ENCODE measurements at regions not wholly inside any gene's neighbourhood (a gene's known extent, or its start where the extent isn't known, plus 50 kb on each side); places are given as distances from the start of the nearest gene placed in this dataset.
"Not testable (repeated sequence)": the region's sequence is repeated elsewhere in the genome, so short reads cannot be mapped to it uniquely, and the experiment has no call there.

- H3K27ac Mint-ChIP-seq = no peak overlapping the region
- no peaks in the 10 kb centered on the region for H3K9me3 Mint-ChIP-seq
- no peaks in the 10 kb centered on the region for H3K4me1 Mint-ChIP-seq
- DNase-seq (no peak), ATAC-seq (replicated peaks) (no peak)
- H3K4me3 Mint-ChIP-seq = no peak overlapping the region
- H3K27me3 Mint-ChIP-seq = no peaks in the 10 kb centered on the region
- H3K36me3 Mint-ChIP-seq = no peaks in the 10 kb centered on the region
These were observed 569.4 kb downstream of the GABRG1 start for GRCh38 chr4:45554423-45554822.

- Mint-ChIP-seq H3K27ac (no peak overlapping the region), H3K4me3 (no peak overlapping the region), H3K36me3 (no peaks in the 10 kb centered on the region), H3K4me1 (no peaks in the 10 kb centered on the region), H3K27me3 (no peaks in the 10 kb centered on the region), H3K9me3 (peaks cover 0 to 1% of the 10 kb centered on the region in 2 donors)
- ATAC-seq (replicated peaks) (no peak), DNase-seq (no peak)
These were observed 573.0 kb downstream of the GABRG1 start for GRCh38 chr4:45550766-45551366.

GRCh38 chr4:45539142-45539814 is 584.6 kb downstream of the GABRG1 start:
- H3K27ac Mint-ChIP-seq = no peak overlapping the region

GRCh38 chr4:45530498-45530897 is 593.4 kb downstream of the GABRG1 start:
- no peak overlapping the region for H3K27ac Mint-ChIP-seq
- no peak for ATAC-seq (replicated peaks)
- DNase-seq = no peak
- no peaks in the 10 kb centered on the region for H3K36me3 Mint-ChIP-seq
- no peaks in the 10 kb centered on the region for H3K27me3 Mint-ChIP-seq
- H3K4me1 Mint-ChIP-seq = no peaks in the 10 kb centered on the region
- H3K4me3 Mint-ChIP-seq = no peak overlapping the region
- H3K9me3 Mint-ChIP-seq = peaks cover 3 to 15% of the 10 kb centered on the region in 2 donors

More at GRCh38 chr4:45539142-45539814, 584.6 kb downstream of the GABRG1 start:
- H3K4me1 Mint-ChIP-seq = no peaks in the 10 kb centered on the region
- no peaks in the 10 kb centered on the region for H3K27me3 Mint-ChIP-seq
- H3K36me3 Mint-ChIP-seq = no peaks in the 10 kb centered on the region
- H3K9me3 Mint-ChIP-seq = peaks cover 4% of the 10 kb centered on the region in 2 donors
- no peak for ATAC-seq (replicated peaks)
- DNase-seq = no peak
- H3K4me3 Mint-ChIP-seq = no peak overlapping the region

- DNase-seq = no peak
- no peak for ATAC-seq (replicated peaks)
- H3K27me3 Mint-ChIP-seq = no peaks in the 10 kb centered on the region
- peaks cover 3 to 13% of the 10 kb centered on the region in 2 donors for H3K9me3 Mint-ChIP-seq
- H3K27ac Mint-ChIP-seq = no peak overlapping the region
- no peaks in the 10 kb centered on the region for H3K36me3 Mint-ChIP-seq
- no peak overlapping the region for H3K4me3 Mint-ChIP-seq
- H3K4me1 Mint-ChIP-seq = no peaks in the 10 kb centered on the region
These were observed 596.7 kb downstream of the GABRG1 start for GRCh38 chr4:45527160-45527559.

- ATAC-seq (replicated peaks) (no peak), DNase-seq (no peak)
- H3K4me3 Mint-ChIP-seq = no peak overlapping the region
- no peaks in the 10 kb centered on the region for H3K4me1 Mint-ChIP-seq
- no peak overlapping the region for H3K27ac Mint-ChIP-seq
- H3K9me3 Mint-ChIP-seq = peaks cover 7 to 15% of the 10 kb centered on the region in 2 donors
- no peaks in the 10 kb centered on the region for H3K36me3 Mint-ChIP-seq
- H3K27me3 Mint-ChIP-seq = no peaks in the 10 kb centered on the region
These were observed 605.0 kb downstream of the GABRG1 start for GRCh38 chr4:45518832-45519231.

GRCh38 chr4:45502471-45502870 is 621.4 kb downstream of the GABRG1 start:
- no peak overlapping the region for H3K4me3 Mint-ChIP-seq
- H3K4me1 Mint-ChIP-seq = no peaks in the 10 kb centered on the region
- DNase-seq (no peak), ATAC-seq (replicated peaks) (no peak)
- H3K9me3 Mint-ChIP-seq = peaks cover 0 to 1% of the 10 kb centered on the region in 2 donors
- no peaks in the 10 kb centered on the region for H3K27me3 Mint-ChIP-seq
- no peaks in the 10 kb centered on the region for H3K36me3 Mint-ChIP-seq
- no peak overlapping the region for H3K27ac Mint-ChIP-seq

GRCh38 chr4:45484740-45485139 is 639.1 kb downstream of the GABRG1 start:
- DNase-seq = no peak

GRCh38 chr4:45482346-45482745 is 641.5 kb downstream of the GABRG1 start:
- Mint-ChIP-seq H3K9me3 (no peaks in the 10 kb centered on the region), H3K27ac (no peak overlapping the region), H3K4me3 (no peak overlapping the region), H3K36me3 (no peaks in the 10 kb centered on the region), H3K27me3 (no peaks in the 10 kb centered on the region), H3K4me1 (no peaks in the 10 kb centered on the region)
- DNase-seq = no peak
- no peak for ATAC-seq (replicated peaks)

More at GRCh38 chr4:45484740-45485139, 639.1 kb downstream of the GABRG1 start:
- H3K27ac Mint-ChIP-seq = no peak overlapping the region
- H3K27me3 Mint-ChIP-seq = no peaks in the 10 kb centered on the region
- no peaks in the 10 kb centered on the region for H3K4me1 Mint-ChIP-seq
- H3K36me3 Mint-ChIP-seq = no peaks in the 10 kb centered on the region
- H3K9me3 Mint-ChIP-seq = no peaks in the 10 kb centered on the region
- no peak overlapping the region for H3K4me3 Mint-ChIP-seq
- ATAC-seq (replicated peaks) = no peak

- Mint-ChIP-seq H3K27ac (no peak overlapping the region), H3K36me3 (no peaks in the 10 kb centered on the region), H3K9me3 (peaks cover 3 to 11% of the 10 kb centered on the region in 2 donors), H3K27me3 (no peaks in the 10 kb centered on the region), H3K4me1 (peaks cover 4 to 5% of the 10 kb centered on the region in 2 donors), H3K4me3 (no peak overlapping the region)
- DNase-seq (no peak), ATAC-seq (replicated peaks) (no peak)
These were observed 646.5 kb downstream of the GABRG1 start for GRCh38 chr4:45477311-45477733.

GRCh38 chr4:45475548-45475947 is 648.3 kb downstream of the GABRG1 start:
- no peaks in the 10 kb centered on the region for H3K27me3 Mint-ChIP-seq
- no peak overlapping the region for H3K4me3 Mint-ChIP-seq
- no peak for DNase-seq
- H3K4me1 Mint-ChIP-seq = peaks cover 4 to 5% of the 10 kb centered on the region in 2 donors
- H3K36me3 Mint-ChIP-seq = no peaks in the 10 kb centered on the region
- peaks cover 3 to 11% of the 10 kb centered on the region in 2 donors for H3K9me3 Mint-ChIP-seq
- peak; percentile 51 to 52 for ATAC-seq (replicated peaks)
- H3K27ac Mint-ChIP-seq = no peak overlapping the region

GRCh38 chr4:45472490-45472889 is 651.4 kb downstream of the GABRG1 start:
- DNase-seq (no peak), ATAC-seq (replicated peaks) (no peak)
- Mint-ChIP-seq H3K4me3 (no peak overlapping the region), H3K4me1 (peaks cover 4 to 5% of the 10 kb centered on the region in 2 donors), H3K27ac (no peak overlapping the region), H3K36me3 (no peaks in the 10 kb centered on the region), H3K9me3 (peaks cover 6 to 11% of the 10 kb centered on the region in 2 donors), H3K27me3 (no peaks in the 10 kb centered on the region)

- Mint-ChIP-seq H3K27ac (no peak overlapping the region), H3K9me3 (peaks cover 6% of the 10 kb centered on the region in 2 donors), H3K4me1 (peaks cover 4 to 5% of the 10 kb centered on the region in 2 donors), H3K36me3 (no peaks in the 10 kb centered on the region), H3K4me3 (no peak overlapping the region), H3K27me3 (no peaks in the 10 kb centered on the region)
- ATAC-seq (replicated peaks) (no peak), DNase-seq (no peak)
These were observed 652.5 kb downstream of the GABRG1 start for GRCh38 chr4:45471335-45471734.

- Mint-ChIP-seq H3K9me3 (peaks cover 0 to 5% of the 10 kb centered on the region in 2 donors), H3K27ac (no peak overlapping the region), H3K27me3 (no peaks in the 10 kb centered on the region), H3K4me1 (no peaks in the 10 kb centered on the region), H3K4me3 (no peak overlapping the region), H3K36me3 (no peaks in the 10 kb centered on the region)
- DNase-seq (no peak), ATAC-seq (replicated peaks) (no peak)
These were observed 656.7 kb downstream of the GABRG1 start for GRCh38 chr4:45467157-45467556.

- not testable (repeated sequence) for DNase-seq; H3K4me3 Mint-ChIP-seq; ATAC-seq (replicated peaks); H3K9me3 Mint-ChIP-seq; H3K36me3 Mint-ChIP-seq; H3K27ac Mint-ChIP-seq; H3K27me3 Mint-ChIP-seq; H3K4me1 Mint-ChIP-seq
These were observed 663.7 kb downstream of the GABRG1 start for GRCh38 chr4:45460157-45460556.
